ENCODE measurements at regions not wholly inside any gene's neighbourhood (a gene's known extent, or its start where the extent isn't known, plus 50 kb on each side); places are given as distances from the start of the nearest gene placed in this dataset.

DNA sequence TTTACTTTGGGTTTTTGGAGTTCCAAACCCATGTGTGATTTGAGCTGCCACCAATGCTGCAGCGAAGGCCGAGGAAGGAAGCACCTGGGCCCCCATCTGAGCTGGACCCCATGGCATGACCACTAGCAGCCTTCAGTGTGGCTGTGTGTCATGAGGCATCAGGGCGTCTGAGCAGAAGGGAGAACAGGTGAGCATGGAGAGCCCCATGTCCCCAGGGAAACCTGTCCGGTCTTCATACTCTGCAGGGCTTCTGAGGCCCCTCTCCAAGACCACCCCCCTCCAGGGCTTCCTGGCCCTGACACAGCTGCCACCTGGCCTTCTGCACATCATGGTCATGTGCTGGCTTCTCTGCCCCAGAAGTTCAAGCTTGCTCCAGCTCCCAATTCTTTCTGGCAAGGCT is 169.1 kb upstream of the CST7 start:
- FAIRE-seq (no peak), DNase-seq (ENCODE audit: extremely low read depth in 1 of 4, low spot score in 3 of 4) (no peak), ATAC-seq (no peak)
- BruUV-seq (replicated peaks) = no TSS peak
- ChIA-PET CTCF (ENCODE audit: low intra/inter-chr PET ratio) (no interaction called here), POLR2A (no interaction called here)
- no peaks in the 10 kb centered on the region for H3K36me3 ChIP-seq (ENCODE audit: control insufficient read depth, insufficient read depth, low read length)
- H3K79me2 ChIP-seq (ENCODE audit: control insufficient read depth, insufficient read depth, low read length) = no peaks in the 10 kb centered on the region
- H3K4me1 ChIP-seq (replicated peaks in 1 of 2; ENCODE audit: control insufficient read depth in 2 of 2, insufficient read depth in 2 of 2, low read length in 2 of 2) = no peaks in the 10 kb centered on the region
- in situ Hi-C loops (cut with MboI) = no loop called here
- no peak overlapping the region for H3K9ac ChIP-seq (ENCODE audit: insufficient read depth in 1 of 2, low read depth in 2 of 2, low read length in 2 of 2)
- no peak overlapping the region for H3K27ac ChIP-seq (ENCODE audit: extremely low read depth, low read depth, low read length)
- H3K9me1 ChIP-seq (ENCODE audit: control insufficient read depth, insufficient read depth, low read length) = no peaks in the 10 kb centered on the region
- H2AFZ ChIP-seq (ENCODE audit: low read depth, low read length) = no peak overlapping the region
- H3K9me3 ChIP-seq (replicated peaks; ENCODE audit: control insufficient read depth, insufficient read depth, low read depth, low read length) = no peaks in the 10 kb centered on the region
- H3K27me3 ChIP-seq (ENCODE audit: control insufficient read depth in 2 of 2, insufficient read depth in 2 of 2, low read length in 2 of 2) = no peaks in the 10 kb centered on the region
- 0% methylated on average over 3 of the region's 4 CpGs for WGBS (ENCODE audit: insufficient coverage, low coverage, missing lambda C conversion rate)
- H3K4me3 ChIP-seq = no peak overlapping the region
- no peak overlapping the region for H3K4me2 ChIP-seq (ENCODE audit: insufficient read depth, low read length)
- intact Hi-C loops (cut with micrococcal nuclease) = loop anchor here (10.0 kb wide), 1 partner anchor 135 kb away; no protein-coding TSS in a partner anchor
- H4K20me1 ChIP-seq (replicated peaks; ENCODE audit: control insufficient read depth, insufficient read depth, low read length) = no peaks in the 10 kb centered on the region
- TF ChIP-seq, protein P1, sequence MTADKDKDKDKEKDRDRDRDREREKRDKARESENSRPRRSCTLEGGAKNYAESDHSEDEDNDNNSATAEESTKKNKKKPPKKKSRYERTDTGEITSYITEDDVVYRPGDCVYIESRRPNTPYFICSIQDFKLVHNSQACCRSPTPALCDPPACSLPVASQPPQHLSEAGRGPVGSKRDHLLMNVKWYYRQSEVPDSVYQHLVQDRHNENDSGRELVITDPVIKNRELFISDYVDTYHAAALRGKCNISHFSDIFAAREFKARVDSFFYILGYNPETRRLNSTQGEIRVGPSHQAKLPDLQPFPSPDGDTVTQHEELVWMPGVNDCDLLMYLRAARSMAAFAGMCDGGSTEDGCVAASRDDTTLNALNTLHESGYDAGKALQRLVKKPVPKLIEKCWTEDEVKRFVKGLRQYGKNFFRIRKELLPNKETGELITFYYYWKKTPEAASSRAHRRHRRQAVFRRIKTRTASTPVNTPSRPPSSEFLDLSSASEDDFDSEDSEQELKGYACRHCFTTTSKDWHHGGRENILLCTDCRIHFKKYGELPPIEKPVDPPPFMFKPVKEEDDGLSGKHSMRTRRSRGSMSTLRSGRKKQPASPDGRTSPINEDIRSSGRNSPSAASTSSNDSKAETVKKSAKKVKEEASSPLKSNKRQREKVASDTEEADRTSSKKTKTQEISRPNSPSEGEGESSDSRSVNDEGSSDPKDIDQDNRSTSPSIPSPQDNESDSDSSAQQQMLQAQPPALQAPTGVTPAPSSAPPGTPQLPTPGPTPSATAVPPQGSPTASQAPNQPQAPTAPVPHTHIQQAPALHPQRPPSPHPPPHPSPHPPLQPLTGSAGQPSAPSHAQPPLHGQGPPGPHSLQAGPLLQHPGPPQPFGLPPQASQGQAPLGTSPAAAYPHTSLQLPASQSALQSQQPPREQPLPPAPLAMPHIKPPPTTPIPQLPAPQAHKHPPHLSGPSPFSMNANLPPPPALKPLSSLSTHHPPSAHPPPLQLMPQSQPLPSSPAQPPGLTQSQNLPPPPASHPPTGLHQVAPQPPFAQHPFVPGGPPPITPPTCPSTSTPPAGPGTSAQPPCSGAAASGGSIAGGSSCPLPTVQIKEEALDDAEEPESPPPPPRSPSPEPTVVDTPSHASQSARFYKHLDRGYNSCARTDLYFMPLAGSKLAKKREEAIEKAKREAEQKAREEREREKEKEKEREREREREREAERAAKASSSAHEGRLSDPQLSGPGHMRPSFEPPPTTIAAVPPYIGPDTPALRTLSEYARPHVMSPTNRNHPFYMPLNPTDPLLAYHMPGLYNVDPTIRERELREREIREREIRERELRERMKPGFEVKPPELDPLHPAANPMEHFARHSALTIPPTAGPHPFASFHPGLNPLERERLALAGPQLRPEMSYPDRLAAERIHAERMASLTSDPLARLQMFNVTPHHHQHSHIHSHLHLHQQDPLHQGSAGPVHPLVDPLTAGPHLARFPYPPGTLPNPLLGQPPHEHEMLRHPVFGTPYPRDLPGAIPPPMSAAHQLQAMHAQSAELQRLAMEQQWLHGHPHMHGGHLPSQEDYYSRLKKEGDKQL (CRISPR knock-in tag; IDR thresholded peaks at IDR 0.05; ENCODE audit: borderline replicate concordance) = no peak
- no peak for TF ChIP-seq ASH1L (IDR thresholded peaks at IDR 0.05; ENCODE audit: borderline replicate concordance, low read depth, partially characterized antibody)
- TF ChIP-seq, protein P2, sequence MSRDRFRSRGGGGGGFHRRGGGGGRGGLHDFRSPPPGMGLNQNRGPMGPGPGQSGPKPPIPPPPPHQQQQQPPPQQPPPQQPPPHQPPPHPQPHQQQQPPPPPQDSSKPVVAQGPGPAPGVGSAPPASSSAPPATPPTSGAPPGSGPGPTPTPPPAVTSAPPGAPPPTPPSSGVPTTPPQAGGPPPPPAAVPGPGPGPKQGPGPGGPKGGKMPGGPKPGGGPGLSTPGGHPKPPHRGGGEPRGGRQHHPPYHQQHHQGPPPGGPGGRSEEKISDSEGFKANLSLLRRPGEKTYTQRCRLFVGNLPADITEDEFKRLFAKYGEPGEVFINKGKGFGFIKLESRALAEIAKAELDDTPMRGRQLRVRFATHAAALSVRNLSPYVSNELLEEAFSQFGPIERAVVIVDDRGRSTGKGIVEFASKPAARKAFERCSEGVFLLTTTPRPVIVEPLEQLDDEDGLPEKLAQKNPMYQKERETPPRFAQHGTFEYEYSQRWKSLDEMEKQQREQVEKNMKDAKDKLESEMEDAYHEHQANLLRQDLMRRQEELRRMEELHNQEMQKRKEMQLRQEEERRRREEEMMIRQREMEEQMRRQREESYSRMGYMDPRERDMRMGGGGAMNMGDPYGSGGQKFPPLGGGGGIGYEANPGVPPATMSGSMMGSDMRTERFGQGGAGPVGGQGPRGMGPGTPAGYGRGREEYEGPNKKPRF (IDR thresholded peaks at IDR 0.05; ENCODE audit: low read depth, low read length) = no peak
- TF ChIP-seq JUNB (CRISPR knock-in tag; conservative IDR thresholded peaks at IDR 0.05) = no peak
- no peak for TF ChIP-seq HIVEP1 (CRISPR knock-in tag; IDR thresholded peaks at IDR 0.05)
- TF ChIP-seq, protein P3, sequence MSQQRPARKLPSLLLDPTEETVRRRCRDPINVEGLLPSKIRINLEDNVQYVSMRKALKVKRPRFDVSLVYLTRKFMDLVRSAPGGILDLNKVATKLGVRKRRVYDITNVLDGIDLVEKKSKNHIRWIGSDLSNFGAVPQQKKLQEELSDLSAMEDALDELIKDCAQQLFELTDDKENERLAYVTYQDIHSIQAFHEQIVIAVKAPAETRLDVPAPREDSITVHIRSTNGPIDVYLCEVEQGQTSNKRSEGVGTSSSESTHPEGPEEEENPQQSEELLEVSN (IDR thresholded peaks at IDR 0.05; ENCODE audit: borderline replicate concordance in 1 of 2, extremely low read depth in 1 of 2, insufficient read depth in 1 of 2, insufficient read length in 1 of 2, low read depth in 1 of 2, low read length in 1 of 2, poor library complexity in 1 of 2, severe bottlenecking in 1 of 2) = no peak
